ENCODE measurements at regions not wholly inside any gene's neighbourhood (a gene's known extent, or its start where the extent isn't known, plus 50 kb on each side); places are given as distances from the start of the nearest gene placed in this dataset.

DNA sequence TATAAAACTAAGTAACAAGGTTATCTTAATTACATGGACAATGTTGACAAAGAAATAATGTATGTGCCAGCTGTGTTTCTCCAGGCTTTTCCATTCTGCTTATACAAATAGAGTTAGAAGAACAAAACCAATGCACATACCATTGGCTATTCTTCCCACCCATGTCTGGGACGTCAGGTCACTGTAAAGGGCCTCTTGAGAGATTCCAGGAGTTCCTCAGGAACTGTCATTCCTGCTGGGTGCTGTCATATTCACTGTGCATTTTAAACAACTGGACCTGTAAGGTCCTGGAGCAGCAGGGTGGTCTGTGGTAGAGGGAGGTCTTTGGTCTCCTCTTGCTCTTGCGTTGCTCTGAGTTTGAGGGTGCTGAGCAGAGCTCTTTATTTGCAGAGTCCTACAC, 74.6 kb upstream of the AP1S2 start:
- H3K79me1 ChIP-seq (ENCODE audit: low read length), result no peaks in the 10 kb centered on the region
- H3K18ac ChIP-seq (ENCODE audit: low read length), result no peak overlapping the region
- H3K4me2 ChIP-seq (ENCODE audit: low read length), result peak overlapping the region; percentile 27
- H3K23ac ChIP-seq (ENCODE audit: low read length), result no peak overlapping the region
- no peak overlapping the region for H4K12ac ChIP-seq (ENCODE audit: low read depth, low read length)
- no peaks in the 10 kb centered on the region for H3K79me2 ChIP-seq (ENCODE audit: control insufficient read depth, insufficient read depth, low read length, poor library complexity)
- peaks cover 0 to 8% of the 10 kb centered on the region in 2 experiments for H3K4me1 ChIP-seq (ENCODE audit: control insufficient read depth in 1 of 2, insufficient read depth in 2 of 2, low read length in 2 of 2)
- peak in 1 of 2 donors; percentile 34 for DNase-seq
- no peak overlapping the region for H4K91ac ChIP-seq (ENCODE audit: low read depth, low read length)
- H4K8ac ChIP-seq (ENCODE audit: low read depth, low read length), result no peak overlapping the region
- no CpG with 5 or more reads among the region's 2 CpGs for WGBS (ENCODE audit: extremely low coverage, insufficient coverage, insufficient read length)
- no peak overlapping the region for H3K9ac ChIP-seq (ENCODE audit: low read length)
- no peak overlapping the region for H2AFZ ChIP-seq (ENCODE audit: insufficient read depth, low read length, poor library complexity)
- H2AK5ac ChIP-seq (ENCODE audit: low read length), result no peak overlapping the region
- H2BK120ac ChIP-seq (ENCODE audit: insufficient read depth, low read length, poor library complexity), result no peak overlapping the region
- peak overlapping the region; percentile 46 for H3K27ac ChIP-seq (ENCODE audit: low read depth, low read length)
- H3K27me3 ChIP-seq (ENCODE audit: insufficient read depth, low read length), result no peaks in the 10 kb centered on the region
- no peak overlapping the region for H3K4me3 ChIP-seq (ENCODE audit: low read depth, low read length)
- no peak overlapping the region for H3K14ac ChIP-seq (ENCODE audit: low read length)
- H2BK12ac ChIP-seq (ENCODE audit: low read length), result no peak overlapping the region
- H3K9me3 ChIP-seq (ENCODE audit: insufficient read depth, low read depth, low read length), result no peaks in the 10 kb centered on the region
- H3K4ac ChIP-seq (ENCODE audit: low read depth, low read length), result no peak overlapping the region
- H2BK5ac ChIP-seq (ENCODE audit: low read depth, low read length, poor library complexity), result no peak overlapping the region
- no peaks in the 10 kb centered on the region for H3K36me3 ChIP-seq (ENCODE audit: control insufficient read depth in 1 of 2, insufficient read depth in 2 of 2, low read length in 2 of 2)

- Histone ChIP-seq H3K27ac (ENCODE audit: low read depth, low read length) (no peak overlapping the region), H4K8ac (ENCODE audit: low read depth, low read length) (no peak overlapping the region), H3K9ac (ENCODE audit: low read length) (no peak overlapping the region), H3K4me3 (ENCODE audit: low read depth, low read length) (no peak overlapping the region), H3K36me3 (ENCODE audit: control insufficient read depth in 1 of 2, insufficient read depth in 2 of 2, low read length in 2 of 2) (no peaks in the 10 kb centered on the region), H3K23ac (ENCODE audit: low read length) (no peak overlapping the region), H4K91ac (ENCODE audit: low read depth, low read length) (no peak overlapping the region), H3K4me1 (ENCODE audit: control insufficient read depth in 1 of 2, insufficient read depth in 2 of 2, low read length in 2 of 2) (peaks cover 0 to 8% of the 10 kb centered on the region in 2 experiments), H3K4me2 (ENCODE audit: low read length) (no peak overlapping the region), H2AFZ (ENCODE audit: insufficient read depth, low read length, poor library complexity) (no peak overlapping the region), H3K14ac (ENCODE audit: low read length) (no peak overlapping the region), H3K79me1 (ENCODE audit: low read length) (no peaks in the 10 kb centered on the region), H2BK12ac (ENCODE audit: low read length) (no peak overlapping the region), H2AK5ac (ENCODE audit: low read length) (no peak overlapping the region), H4K12ac (ENCODE audit: low read depth, low read length) (no peak overlapping the region), H2BK120ac (ENCODE audit: insufficient read depth, low read length, poor library complexity) (no peak overlapping the region), H3K27me3 (ENCODE audit: insufficient read depth, low read length) (no peaks in the 10 kb centered on the region), H3K79me2 (ENCODE audit: control insufficient read depth, insufficient read depth, low read length, poor library complexity) (no peaks in the 10 kb centered on the region), H3K9me3 (ENCODE audit: insufficient read depth, low read depth, low read length) (no peaks in the 10 kb centered on the region), H3K18ac (ENCODE audit: low read length) (no peak overlapping the region), H3K4ac (ENCODE audit: low read depth, low read length) (no peak overlapping the region), H2BK5ac (ENCODE audit: low read depth, low read length, poor library complexity) (no peak overlapping the region)
- no peak for DNase-seq
- WGBS (ENCODE audit: extremely low coverage, insufficient coverage, insufficient read length), result no CpG with 5 or more reads among the region's 1 CpG
These were observed 72.0 kb upstream of the AP1S2 start for GRCh38 chrX:15926622-15927021.

GRCh38 chrX:15918003-15918402, 63.4 kb upstream of the AP1S2 start:
- no peak overlapping the region for H3K4me3 ChIP-seq (ENCODE audit: low read depth, low read length)
- H4K8ac ChIP-seq (ENCODE audit: low read depth, low read length), result no peak overlapping the region
- DNase-seq, result no peak
- no peaks in the 10 kb centered on the region for H3K27me3 ChIP-seq (ENCODE audit: insufficient read depth, low read length)
- H4K12ac ChIP-seq (ENCODE audit: low read depth, low read length), result no peak overlapping the region
- H3K9ac ChIP-seq (ENCODE audit: low read length), result no peak overlapping the region
- H3K79me1 ChIP-seq (ENCODE audit: low read length), result no peaks in the 10 kb centered on the region
- H3K4me1 ChIP-seq (ENCODE audit: control insufficient read depth in 1 of 2, insufficient read depth in 2 of 2, low read length in 2 of 2), result no peaks in the 10 kb centered on the region
- H4K91ac ChIP-seq (ENCODE audit: low read depth, low read length), result no peak overlapping the region
- no peak overlapping the region for H2BK120ac ChIP-seq (ENCODE audit: insufficient read depth, low read length, poor library complexity)
- H3K27ac ChIP-seq (ENCODE audit: low read depth, low read length), result no peak overlapping the region
- no peak overlapping the region for H3K18ac ChIP-seq (ENCODE audit: low read length)
- whole genome bisulfite sequencing (ENCODE audit: extremely low coverage, insufficient coverage, insufficient read length), result no CpG with 5 or more reads among the region's 1 CpG
- no peak overlapping the region for H3K4ac ChIP-seq (ENCODE audit: low read depth, low read length)
- no peak overlapping the region for H3K23ac ChIP-seq (ENCODE audit: low read length)
- no peak overlapping the region for H3K14ac ChIP-seq (ENCODE audit: low read length)
- no peaks in the 10 kb centered on the region for H3K9me3 ChIP-seq (ENCODE audit: insufficient read depth, low read depth, low read length)
- H2BK5ac ChIP-seq (ENCODE audit: low read depth, low read length, poor library complexity), result no peak overlapping the region
- H3K4me2 ChIP-seq (ENCODE audit: low read length), result no peak overlapping the region
- H2BK12ac ChIP-seq (ENCODE audit: low read length), result no peak overlapping the region
- H3K79me2 ChIP-seq (ENCODE audit: control insufficient read depth, insufficient read depth, low read length, poor library complexity), result no peaks in the 10 kb centered on the region
- H2AK5ac ChIP-seq (ENCODE audit: low read length), result no peak overlapping the region
- H3K36me3 ChIP-seq (ENCODE audit: control insufficient read depth in 1 of 2, insufficient read depth in 2 of 2, low read length in 2 of 2), result no peaks in the 10 kb centered on the region
- no peak overlapping the region for H2AFZ ChIP-seq (ENCODE audit: insufficient read depth, low read length, poor library complexity)

- no peak overlapping the region for H2AFZ ChIP-seq (ENCODE audit: insufficient read depth, low read length, poor library complexity)
- H2AK5ac ChIP-seq (ENCODE audit: low read length), result no peak overlapping the region
- no peak overlapping the region for H3K4ac ChIP-seq (ENCODE audit: low read depth, low read length)
- no peak overlapping the region for H4K8ac ChIP-seq (ENCODE audit: low read depth, low read length)
- H3K79me2 ChIP-seq (ENCODE audit: control insufficient read depth, insufficient read depth, low read length, poor library complexity), result no peaks in the 10 kb centered on the region
- H2BK120ac ChIP-seq (ENCODE audit: insufficient read depth, low read length, poor library complexity), result no peak overlapping the region
- H2BK12ac ChIP-seq (ENCODE audit: low read length), result no peak overlapping the region
- H2BK5ac ChIP-seq (ENCODE audit: low read depth, low read length, poor library complexity), result no peak overlapping the region
- H3K9ac ChIP-seq (ENCODE audit: low read length), result no peak overlapping the region
- no peak overlapping the region for H4K12ac ChIP-seq (ENCODE audit: low read depth, low read length)
- H3K18ac ChIP-seq (ENCODE audit: low read length), result no peak overlapping the region
- H4K91ac ChIP-seq (ENCODE audit: low read depth, low read length), result no peak overlapping the region
- H3K14ac ChIP-seq (ENCODE audit: low read length), result no peak overlapping the region
- no peaks in the 10 kb centered on the region for H3K9me3 ChIP-seq (ENCODE audit: insufficient read depth, low read depth, low read length)
- no peak overlapping the region for H3K23ac ChIP-seq (ENCODE audit: low read length)
- no peak for DNase-seq
- no CpG with 5 or more reads among the region's 4 CpGs for WGBS (ENCODE audit: extremely low coverage, insufficient coverage, insufficient read length)
- no peaks in the 10 kb centered on the region for H3K4me1 ChIP-seq (ENCODE audit: control insufficient read depth in 1 of 2, insufficient read depth in 2 of 2, low read length in 2 of 2)
- H3K27ac ChIP-seq (ENCODE audit: low read depth, low read length), result no peak overlapping the region
- H3K4me3 ChIP-seq (ENCODE audit: low read depth, low read length), result no peak overlapping the region
- H3K27me3 ChIP-seq (ENCODE audit: insufficient read depth, low read length), result no peaks in the 10 kb centered on the region
- H3K79me1 ChIP-seq (ENCODE audit: low read length), result no peaks in the 10 kb centered on the region
- no peak overlapping the region for H3K4me2 ChIP-seq (ENCODE audit: low read length)
- H3K36me3 ChIP-seq (ENCODE audit: control insufficient read depth in 1 of 2, insufficient read depth in 2 of 2, low read length in 2 of 2), result no peaks in the 10 kb centered on the region
These were observed 62.1 kb upstream of the AP1S2 start for GRCh38 chrX:15916704-15917084.

Measured in trophoblast cell (in vitro differentiated cells and primary cell).